GM21529 (cell line): ENCODE measurements at regions not wholly inside any gene's neighbourhood (a gene's known extent, or its start where the extent isn't known, plus 50 kb on each side); places are given as distances from the start of the nearest gene placed in this dataset.
"Not testable (repeated sequence)": the region's sequence is repeated elsewhere in the genome, so short reads cannot be mapped to it uniquely, and the experiment has no call there.

Experiments
- ATAC-seq: cut with Tn5 transposase; IDR thresholded peaks from one replicate; pipeline ENCODE4 v1.9.1; 2021; ENCODE audit not compliant: unreplicated experiment

DNA sequence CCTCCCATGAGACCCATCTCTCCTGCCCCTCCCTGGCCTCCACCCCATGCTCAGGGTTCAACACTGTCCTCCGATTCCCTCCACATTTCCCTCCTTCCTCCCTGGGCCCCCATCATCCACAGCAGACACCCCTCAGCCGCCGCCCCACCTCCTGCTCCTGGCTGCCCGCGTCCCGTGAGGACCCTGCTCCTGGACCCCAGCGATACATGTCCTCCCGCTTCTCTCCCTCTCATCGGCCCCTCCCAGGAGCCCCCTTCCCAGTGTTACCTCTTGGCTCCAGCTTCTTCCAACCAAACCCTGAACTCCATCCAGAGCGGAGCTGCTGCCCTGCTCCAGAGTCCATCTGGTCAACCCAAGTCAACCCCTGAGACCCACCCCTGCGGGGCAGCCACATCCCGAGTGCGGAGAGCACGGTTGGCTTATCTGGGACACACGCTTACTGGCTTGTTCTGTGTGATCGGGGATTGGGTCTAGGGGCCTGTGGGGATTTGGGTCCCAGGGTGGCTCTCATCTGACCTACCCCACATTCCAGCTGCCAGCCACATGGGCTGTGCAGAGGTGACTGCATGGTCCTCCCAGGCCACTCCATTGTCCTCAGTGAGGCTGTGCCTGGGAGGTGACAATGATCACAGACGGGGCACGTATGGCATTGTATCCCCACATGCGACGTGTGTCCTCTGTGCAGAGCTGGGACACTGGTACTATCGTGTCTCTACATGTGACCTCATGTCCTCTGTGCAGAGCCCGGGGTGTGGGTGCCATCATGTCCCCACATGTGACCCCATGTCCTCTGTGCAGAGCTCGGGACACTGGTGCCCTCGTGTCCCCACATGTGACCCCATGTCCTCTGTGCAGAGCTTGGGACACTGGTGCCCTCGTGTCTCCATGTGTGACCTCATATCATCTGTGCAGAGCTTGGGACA, 333.6 kb downstream of the ADGRD1 start:
- no peak for ATAC-seq

DNA sequence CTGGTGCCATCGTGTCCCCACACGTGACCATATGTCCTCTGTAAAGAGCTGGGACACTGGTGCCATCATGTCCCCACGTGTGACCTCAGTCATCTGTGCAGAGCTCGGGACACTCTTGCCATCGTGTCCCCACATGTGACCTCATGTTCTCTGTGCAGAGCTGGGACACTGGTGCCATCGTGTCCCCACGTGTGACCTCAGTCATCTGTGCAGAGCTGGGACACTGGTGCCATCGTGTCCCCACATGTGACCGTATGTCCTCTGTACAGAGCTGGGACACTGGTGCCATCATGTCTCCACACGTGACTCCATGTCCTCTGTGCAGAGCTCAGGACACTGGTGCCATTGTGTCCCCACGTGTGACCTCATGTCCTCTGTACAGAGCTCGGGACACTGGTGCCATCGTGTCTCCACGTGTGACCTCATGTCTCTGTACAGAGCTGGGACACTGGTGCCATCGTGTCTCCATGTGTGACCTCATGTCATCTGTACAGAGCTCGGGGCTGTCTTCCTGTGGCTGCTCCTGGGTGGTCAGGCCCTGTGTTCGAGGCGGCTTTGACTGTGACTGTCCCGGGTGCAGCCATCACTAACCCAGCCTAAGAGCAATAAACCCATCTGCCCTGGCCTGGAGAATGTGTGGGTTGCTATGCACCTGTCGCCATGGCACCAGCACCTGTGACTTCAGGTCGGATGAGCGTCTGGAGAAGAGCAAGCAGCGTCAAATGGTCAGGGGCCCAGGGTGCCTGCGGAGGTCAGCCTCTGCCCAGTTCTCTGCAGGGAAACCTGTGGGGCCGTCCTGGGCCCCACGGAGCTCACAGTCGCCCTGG, 334.4 kb downstream of the ADGRD1 start:
- ATAC-seq, result no peak

DNA sequence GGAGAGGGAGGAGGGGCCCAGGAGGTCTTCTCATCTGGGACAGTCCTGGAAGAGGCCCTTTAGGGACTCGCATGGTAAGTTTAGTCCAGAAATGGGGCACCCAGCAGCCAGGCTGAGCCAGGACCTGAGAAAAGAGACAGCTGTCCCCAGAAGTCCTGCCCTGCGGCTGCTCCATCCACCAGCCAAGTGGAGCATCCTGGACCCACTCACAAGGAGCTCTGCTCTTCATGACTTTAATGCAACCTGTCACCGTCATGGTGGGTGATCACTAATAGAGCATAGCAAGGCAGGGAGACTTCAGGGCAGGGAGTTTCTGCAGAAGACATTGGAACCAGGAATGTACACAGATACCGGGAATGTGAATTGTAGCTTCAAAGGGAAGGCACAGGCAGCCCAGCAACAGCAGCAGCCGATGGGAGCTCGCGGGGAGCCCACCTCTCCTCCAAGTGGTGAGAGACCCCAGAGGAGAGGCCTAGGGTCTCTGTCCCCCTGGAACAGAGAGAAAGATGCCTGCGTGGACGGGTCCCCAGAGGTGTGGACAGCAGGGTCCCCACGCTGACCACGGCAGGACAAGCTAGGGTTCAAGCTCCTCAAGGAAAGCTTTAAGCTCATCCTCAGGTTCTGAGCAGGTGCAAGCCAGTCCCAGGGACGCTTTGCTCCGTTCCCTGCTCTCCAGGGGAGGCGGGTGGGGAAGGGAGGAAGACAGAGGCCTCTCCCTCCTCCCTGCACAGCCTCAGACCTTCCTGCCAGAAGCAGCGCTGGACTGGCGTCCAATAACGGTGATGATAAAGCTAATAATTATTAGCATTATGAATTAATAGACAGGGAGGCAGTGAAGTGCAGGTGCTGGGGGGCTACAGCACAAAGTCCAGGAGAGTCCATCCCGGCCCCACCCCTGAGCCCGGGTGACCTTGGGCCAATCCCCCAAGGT, 335.3 kb downstream of the ADGRD1 start:
- not testable (repeated sequence) for ATAC-seq

DNA sequence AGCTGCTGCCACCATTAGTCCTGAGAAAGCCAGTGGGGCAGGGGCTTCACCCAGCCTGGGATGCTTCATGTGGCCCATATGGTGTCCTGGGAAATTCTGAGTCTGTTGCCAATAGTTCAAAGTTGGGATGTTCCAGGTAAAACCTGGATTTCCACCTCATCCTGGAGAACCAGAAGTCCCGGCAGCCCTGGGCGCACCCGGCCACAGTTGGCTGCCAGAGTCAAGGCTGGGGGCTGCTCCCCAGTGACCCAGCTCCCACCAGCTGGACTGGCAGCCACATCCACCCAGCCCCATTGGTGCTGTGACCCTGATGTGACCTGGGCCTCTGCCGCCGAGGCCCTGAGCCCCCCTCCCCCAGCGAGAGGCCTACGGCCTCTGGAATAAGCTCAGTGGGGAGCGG, 336.1 kb downstream of the ADGRD1 start:
- not testable (repeated sequence) for ATAC-seq

DNA sequence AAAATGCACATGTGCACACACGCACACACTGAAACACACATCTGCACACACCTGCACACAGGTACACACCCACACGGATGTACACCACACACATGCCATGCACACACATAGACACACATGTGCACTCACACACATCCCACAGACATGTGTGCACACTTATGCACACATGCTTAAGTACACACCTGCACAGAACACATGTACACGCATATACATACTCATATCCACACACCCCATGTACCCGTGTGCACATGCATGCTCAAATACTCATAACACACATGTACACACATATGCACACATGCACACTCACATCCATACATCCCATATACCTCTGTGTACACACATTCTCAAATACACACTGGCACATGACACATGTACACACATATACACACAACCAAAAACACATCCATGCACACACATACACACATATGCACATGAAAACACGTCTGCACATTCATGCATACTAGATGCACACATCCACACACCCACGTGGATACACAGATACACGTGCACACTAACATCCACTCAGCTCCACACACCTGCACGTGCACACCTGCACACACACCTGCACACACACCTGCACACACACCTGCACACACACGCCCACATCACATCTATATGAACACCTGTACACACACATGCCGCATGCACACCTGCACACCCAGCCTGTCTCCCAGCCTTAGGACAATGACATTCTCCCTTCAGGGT, 336.7 kb downstream of the ADGRD1 start:
- no peak for ATAC-seq

DNA sequence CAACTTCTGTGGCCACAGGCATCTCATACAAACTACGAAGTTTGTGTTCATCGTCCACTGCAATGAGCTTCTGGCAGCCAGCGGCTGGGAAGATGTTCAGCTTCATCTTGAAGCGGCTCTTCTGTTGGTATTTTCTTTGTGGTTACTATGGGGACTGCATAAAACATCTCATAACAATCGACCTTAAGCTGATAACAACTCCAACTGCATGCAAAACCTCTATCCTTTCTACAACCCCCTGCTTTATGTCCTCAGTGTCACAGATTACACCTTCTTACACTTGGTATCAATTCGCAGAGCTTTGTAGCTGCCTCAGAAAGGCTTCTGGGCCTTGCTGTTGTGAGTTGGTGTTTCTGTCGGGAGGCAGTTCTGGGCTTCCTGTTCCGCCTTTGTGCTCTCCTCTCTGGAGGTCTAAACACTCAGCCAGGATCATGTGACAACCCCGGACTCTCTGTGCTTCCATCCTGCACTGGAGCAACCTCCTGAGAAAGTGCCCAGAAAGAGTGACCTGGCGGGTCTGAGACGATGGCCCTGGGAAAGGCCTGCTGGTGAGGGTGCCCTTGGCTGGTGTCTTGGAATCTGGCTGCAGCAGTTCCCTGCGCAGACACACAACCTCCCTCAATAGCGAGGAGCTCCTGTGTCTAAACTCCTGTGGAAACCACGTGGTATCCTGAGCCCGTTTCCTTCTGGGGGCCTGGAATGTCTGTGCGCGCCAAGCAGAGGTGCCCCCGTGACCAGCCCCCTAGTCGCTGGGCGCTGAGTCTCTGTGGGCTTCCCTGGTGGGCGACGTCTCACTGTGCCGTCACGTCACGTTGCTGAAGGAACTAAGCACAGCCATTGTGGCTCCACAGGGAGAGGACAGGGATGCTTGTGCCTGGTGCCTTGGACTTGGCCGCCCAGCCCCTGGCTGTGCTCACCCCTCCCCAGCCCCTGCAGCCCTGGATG, 339.6 kb downstream of the ADGRD1 start:
- ATAC-seq, result not testable (repeated sequence)

DNA sequence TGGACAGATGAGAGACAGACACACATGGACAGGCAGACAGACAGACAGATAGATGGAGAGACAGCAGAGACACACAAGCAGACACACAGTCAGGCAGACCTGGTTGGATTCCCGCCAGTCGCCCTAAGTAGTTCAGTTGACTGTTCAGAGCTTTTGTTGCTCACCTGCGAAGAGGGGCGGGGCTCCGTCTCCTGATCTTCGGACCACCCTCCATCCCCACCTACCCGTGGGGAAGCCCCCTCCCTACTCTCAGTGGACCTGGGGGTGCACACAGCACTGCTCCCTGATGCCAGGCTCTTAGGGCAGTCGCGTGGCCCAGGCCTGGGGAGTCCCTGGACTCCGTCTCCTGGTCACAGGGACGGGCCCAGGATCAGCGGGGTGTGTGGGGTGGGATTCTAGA, 341.0 kb downstream of the ADGRD1 start:
- ATAC-seq, result not testable (repeated sequence)

DNA sequence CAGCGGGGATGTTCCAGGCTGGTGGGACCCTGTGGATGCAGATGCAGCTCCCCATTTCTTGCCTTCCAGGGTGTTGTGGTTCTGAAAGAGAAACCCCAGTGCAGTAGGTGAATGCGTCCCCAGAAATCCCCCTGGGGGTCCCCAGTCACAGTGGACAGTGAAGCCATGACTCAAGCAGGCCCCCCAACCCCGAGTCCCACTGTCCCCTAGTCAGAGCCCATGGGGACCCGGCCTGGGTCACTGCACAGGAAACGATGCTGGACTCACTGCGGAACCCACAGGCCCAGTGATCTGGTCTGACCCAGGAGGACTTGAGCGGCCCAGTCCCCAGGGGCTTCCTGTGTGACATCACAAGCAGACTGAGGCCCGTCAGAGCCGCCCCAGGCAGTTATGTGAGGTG, 341.4 kb downstream of the ADGRD1 start:
- not testable (repeated sequence) for ATAC-seq

DNA sequence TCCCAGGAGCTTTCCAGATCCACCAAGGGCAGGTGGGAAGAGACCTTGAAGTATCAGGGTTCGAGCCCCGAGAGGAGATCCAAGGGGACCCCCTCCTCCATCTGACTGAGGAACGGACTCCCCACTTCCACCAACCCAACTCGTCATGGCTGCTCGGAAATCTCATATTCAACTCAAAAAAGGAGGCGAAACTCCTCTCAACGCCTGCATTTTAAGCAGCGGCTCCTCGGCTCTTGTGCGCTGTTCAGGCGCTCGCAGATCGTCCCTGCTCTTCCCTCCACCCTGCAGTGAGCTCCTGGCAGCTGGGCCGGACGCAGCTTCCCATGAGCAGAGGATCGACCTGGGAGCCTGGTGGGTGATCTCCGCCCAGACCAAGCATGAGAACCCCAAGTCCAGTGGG, 341.9 kb downstream of the ADGRD1 start:
- not testable (repeated sequence) for ATAC-seq

DNA sequence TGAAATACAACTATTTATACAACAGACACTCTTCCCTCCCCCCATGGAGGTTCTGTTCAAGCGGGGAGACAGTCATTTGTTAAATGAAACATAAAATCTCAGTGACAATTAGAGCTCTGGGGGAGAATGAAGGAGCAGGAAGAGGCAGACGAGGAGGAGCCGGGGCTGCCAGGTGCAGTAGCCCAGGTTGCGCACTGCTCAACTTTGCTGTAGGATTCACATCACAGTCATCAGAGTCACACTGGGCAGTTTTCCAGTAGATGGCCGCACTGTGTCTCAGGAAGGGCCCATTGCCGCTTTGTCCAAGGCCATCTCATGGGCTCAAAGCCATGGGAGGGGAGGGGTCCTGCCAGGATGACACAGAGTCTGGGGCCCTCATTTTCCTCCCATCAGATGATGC, 342.4 kb downstream of the ADGRD1 start:
- not testable (repeated sequence) for ATAC-seq

DNA sequence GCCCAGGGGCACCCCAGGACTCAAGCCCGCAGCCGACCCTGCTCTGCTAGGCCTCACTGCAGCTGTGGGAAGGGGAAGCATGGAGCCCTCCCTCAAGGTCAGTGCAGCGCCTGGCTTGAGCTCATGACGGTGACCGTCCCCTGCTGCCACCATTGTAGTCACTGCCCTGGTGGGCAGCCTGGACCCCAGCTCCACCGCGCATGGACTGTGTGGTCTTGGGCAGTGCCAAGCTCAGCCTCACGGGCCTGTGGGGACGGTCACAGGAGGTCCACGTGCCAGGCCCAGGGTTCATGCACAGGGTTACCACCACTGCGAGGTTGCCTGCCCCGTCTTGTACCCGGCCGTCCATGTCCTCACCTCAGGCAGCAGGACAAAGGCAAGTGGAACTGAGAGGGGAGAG, 342.9 kb downstream of the ADGRD1 start:
- not testable (repeated sequence) for ATAC-seq

DNA sequence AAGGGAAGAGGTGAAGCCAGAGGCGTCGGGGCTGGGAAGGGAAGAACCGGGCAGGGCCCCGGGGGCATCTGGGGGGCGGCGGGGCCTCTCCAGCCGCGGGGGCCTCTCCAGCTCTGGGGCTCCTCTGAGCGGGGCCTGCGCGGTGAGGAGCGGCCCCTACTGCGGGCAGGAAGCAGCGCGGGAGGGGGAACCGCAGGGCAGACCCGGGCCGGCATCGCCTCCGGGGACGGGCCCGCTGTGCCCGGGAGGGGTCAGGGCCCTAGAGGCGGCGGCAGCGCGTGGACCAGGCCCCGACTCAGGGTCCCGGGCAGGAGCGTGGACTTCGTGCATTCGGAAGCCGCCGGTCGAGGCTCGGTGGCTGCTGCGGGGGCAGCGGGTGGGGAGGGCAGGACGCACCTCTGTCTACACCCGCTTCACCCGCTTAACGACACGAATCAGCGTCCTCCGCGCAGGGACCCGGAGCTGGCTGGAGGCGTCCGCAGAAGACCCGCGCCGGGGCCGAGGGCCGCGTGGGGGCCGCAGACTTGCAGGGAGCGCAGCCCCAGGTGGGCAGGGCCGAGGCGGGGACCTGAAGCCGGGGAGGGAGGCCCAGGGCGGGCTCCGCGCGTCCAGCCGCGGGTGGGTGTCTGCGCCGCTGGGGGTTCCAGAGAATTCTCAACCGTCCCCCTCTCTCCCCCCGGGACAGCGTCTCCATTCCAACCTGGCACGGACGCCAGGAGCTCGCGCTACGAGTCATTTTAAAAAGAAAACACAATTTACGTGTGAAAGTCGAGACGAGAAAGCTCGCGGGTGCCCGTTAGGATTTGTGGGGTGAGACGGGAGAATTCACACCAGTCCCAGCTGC, 345.0 kb downstream of the ADGRD1 start:
- not testable (repeated sequence) for ATAC-seq

DNA sequence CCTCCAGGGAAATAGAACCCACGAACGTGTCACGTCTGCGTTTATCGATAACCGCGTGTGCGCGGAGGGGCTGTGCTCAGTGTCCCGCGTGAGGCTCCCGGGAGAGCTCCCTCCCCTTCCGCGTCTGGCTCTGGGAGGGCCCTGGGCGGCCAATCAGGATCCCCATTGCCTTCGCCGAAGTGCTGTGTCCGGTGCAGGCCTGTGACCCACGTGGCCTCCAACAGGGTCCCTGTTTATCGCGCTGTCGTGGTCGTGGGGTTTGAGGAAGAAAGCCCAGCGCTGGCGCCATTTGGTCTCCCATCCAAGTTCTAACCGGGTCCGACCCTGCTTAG, 345.6 kb downstream of the ADGRD1 start:
- not testable (repeated sequence) for ATAC-seq

DNA sequence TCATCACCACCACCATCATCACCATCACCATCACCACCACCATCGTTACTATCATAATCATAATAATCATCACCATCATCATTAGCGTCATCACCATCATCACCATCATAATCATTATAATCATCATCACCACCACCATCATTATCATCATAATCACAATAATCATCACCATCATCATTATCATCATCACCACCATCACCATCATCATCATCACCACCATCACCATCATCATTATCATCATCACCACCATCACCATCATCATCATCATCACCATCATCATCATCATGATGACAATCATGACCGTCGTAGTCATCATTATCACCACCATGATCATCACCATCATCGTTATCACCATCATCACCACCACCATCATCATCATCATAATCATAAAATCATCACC, 349.9 kb downstream of the ADGRD1 start:
- ATAC-seq, result not testable (repeated sequence)

DNA sequence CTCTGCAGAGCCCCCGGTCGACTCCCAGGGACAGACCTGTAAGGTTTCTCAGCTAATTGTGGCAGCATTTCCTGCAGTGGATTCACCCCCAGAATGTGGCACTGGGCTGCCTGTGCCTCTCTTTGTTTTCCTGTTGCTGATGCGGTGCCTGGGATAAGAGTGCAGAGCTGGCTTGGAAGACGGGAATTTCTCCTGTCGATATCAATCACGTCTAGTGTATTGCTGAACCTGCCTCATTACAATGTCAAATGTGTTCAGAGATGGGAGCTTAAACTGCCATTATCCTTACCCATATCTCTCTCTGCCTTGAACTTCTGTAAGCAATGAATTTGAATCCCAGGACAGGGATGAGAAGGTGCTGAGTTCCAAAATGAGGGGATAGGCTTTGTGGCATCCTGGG, 350.9 kb downstream of the ADGRD1 start:
- ATAC-seq, result not testable (repeated sequence)

DNA sequence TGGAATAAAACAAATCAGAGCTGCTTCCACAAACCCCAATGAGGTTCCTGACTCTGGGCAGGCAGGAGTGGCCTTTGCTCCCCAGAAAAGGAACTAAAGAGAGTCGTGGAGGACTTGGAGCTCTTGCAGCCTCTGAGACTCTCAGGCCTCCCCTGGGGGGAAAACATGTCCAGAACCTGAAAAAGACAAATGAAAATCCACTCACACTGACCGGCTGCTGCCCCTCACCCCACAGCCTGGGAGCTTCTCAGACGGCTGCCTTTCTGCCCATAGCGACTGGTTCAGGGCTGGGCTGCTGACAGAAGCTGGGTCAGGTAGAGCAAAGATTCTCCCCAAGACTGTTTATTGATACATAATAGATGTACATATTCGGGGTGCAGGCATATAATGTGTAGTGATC, 356.0 kb downstream of the ADGRD1 start:
- no peak for ATAC-seq

DNA sequence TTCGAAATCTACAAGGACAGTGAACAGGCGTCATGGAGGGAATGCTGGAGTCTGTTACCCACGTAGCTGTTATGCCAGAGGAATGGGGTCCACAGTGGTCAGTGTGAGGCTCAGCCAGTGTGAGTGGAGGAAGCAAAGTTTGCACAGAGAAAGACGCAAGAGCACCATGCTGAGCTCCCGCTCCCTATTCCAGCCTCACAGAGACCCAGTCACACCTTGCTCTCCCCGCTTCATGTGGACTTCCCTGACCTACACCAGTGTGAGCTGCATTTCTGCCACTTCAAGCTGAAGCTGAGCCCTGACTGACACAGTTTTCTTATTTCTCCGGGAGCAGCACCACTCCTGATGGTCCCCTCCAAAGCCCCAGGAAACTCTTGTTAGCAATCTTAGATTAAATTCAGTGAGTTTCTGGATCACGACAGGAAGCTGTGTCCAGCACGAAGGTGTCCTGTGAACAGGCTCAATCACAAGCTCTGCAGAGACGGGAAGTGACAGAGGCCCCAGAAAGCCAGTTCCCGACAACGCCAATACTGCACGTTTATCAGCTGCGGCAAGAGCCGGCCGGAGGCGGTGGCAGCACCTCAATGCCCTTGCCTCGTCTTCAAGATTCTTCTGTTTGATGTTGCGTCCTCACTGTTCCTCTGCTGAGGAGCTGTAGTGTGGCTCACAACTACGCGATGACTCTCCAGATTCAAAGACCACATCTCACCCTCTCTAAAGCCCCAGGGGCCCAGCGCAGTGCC, 356.7 kb downstream of the ADGRD1 start:
- not testable (repeated sequence) for ATAC-seq
